ENCODE measurements at regions not wholly inside any gene's neighbourhood (a gene's known extent, or its start where the extent isn't known, plus 50 kb on each side); places are given as distances from the start of the nearest gene placed in this dataset.

DNA sequence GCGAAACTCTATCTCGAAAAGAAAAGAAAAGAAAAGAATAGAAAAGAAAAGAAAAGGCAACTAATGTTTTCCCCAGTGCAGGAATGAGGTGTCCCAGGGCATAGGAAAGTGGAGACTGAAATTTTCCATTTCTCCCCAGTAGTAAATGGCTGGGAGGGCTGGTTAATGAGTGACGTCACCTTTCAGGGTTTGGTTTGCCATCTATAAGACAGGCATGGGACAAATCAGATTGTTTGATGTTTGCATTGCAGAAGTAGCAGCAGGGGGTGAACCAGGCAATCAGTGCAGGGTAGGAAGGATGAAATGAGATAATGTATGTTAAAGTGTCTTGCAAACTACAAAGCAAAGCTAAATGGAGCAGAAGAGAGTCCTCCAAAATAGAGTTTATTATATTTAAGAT lies 533.4 kb downstream of the PKHD1 start:
- TF ChIP-seq EZH2 (IDR thresholded peaks at IDR 0.05; ENCODE audit: borderline replicate concordance, insufficient read depth, low read length, poor library complexity, severe bottlenecking) (no peak), EP300 (conservative IDR thresholded peaks at IDR 0.05; ENCODE audit: poor library complexity, severe bottlenecking) (no peak), RAD21 (conservative IDR thresholded peaks at IDR 0.05) (no peak), POLR2AphosphoS5 (IDR thresholded peaks at IDR 0.05) (no peak), MXI1 (conservative IDR thresholded peaks at IDR 0.05; ENCODE audit: poor library complexity, severe bottlenecking) (no peak), TAF1 (IDR thresholded peaks at IDR 0.05; ENCODE audit: low read depth) (no peak)
- TF ChIP-seq, protein P1, sequence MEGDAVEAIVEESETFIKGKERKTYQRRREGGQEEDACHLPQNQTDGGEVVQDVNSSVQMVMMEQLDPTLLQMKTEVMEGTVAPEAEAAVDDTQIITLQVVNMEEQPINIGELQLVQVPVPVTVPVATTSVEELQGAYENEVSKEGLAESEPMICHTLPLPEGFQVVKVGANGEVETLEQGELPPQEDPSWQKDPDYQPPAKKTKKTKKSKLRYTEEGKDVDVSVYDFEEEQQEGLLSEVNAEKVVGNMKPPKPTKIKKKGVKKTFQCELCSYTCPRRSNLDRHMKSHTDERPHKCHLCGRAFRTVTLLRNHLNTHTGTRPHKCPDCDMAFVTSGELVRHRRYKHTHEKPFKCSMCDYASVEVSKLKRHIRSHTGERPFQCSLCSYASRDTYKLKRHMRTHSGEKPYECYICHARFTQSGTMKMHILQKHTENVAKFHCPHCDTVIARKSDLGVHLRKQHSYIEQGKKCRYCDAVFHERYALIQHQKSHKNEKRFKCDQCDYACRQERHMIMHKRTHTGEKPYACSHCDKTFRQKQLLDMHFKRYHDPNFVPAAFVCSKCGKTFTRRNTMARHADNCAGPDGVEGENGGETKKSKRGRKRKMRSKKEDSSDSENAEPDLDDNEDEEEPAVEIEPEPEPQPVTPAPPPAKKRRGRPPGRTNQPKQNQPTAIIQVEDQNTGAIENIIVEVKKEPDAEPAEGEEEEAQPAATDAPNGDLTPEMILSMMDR (IDR thresholded peaks at IDR 0.05; ENCODE audit: poor library complexity, severe bottlenecking): no peak
- TF ChIP-seq, protein P2, sequence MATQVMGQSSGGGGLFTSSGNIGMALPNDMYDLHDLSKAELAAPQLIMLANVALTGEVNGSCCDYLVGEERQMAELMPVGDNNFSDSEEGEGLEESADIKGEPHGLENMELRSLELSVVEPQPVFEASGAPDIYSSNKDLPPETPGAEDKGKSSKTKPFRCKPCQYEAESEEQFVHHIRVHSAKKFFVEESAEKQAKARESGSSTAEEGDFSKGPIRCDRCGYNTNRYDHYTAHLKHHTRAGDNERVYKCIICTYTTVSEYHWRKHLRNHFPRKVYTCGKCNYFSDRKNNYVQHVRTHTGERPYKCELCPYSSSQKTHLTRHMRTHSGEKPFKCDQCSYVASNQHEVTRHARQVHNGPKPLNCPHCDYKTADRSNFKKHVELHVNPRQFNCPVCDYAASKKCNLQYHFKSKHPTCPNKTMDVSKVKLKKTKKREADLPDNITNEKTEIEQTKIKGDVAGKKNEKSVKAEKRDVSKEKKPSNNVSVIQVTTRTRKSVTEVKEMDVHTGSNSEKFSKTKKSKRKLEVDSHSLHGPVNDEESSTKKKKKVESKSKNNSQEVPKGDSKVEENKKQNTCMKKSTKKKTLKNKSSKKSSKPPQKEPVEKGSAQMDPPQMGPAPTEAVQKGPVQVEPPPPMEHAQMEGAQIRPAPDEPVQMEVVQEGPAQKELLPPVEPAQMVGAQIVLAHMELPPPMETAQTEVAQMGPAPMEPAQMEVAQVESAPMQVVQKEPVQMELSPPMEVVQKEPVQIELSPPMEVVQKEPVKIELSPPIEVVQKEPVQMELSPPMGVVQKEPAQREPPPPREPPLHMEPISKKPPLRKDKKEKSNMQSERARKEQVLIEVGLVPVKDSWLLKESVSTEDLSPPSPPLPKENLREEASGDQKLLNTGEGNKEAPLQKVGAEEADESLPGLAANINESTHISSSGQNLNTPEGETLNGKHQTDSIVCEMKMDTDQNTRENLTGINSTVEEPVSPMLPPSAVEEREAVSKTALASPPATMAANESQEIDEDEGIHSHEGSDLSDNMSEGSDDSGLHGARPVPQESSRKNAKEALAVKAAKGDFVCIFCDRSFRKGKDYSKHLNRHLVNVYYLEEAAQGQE (IDR thresholded peaks at IDR 0.05; ENCODE audit: borderline replicate concordance): no peak

Measured in neural cell (in vitro differentiated cells).